GM18867 (cell line): ENCODE measurements at regions not wholly inside any gene's neighbourhood (a gene's known extent, or its start where the extent isn't known, plus 50 kb on each side); places are given as distances from the start of the nearest gene placed in this dataset.
A peak's percentile ranks its signal among the peaks of the same experiment; 100 is the strongest.
"Not testable (repeated sequence)": the region's sequence is repeated elsewhere in the genome, so short reads cannot be mapped to it uniquely, and the experiment has no call there.

Experiments used
- ATAC-seq: cut with Tn5 transposase; IDR thresholded peaks from one replicate; pipeline ENCODE4 v1.9.1; 2021; ENCODE audit warnings: mild to moderate bottlenecking, moderate library complexity; ENCODE audit not compliant: unreplicated experiment

DNA sequence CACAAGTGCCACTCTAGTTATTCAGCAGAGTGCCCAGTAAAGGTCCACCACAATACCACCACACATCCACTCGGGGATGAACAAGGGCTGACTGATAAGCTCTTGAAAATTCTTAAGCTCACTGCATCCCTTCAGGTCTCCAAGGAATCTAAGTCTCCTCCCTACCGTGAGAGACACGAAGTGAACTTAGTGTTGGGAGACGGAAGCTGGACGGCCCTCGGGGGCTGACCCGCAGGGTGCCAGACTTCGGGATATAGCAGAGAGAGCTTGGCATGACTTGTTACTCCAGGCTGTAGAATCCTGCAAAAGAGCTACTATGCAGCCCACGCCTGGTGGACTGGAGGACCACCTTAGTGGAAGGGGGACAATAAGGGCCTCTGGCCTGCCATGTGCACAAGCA, 75.1 kb downstream of the LYZL1 start:
- ATAC-seq, result not testable (repeated sequence)

DNA sequence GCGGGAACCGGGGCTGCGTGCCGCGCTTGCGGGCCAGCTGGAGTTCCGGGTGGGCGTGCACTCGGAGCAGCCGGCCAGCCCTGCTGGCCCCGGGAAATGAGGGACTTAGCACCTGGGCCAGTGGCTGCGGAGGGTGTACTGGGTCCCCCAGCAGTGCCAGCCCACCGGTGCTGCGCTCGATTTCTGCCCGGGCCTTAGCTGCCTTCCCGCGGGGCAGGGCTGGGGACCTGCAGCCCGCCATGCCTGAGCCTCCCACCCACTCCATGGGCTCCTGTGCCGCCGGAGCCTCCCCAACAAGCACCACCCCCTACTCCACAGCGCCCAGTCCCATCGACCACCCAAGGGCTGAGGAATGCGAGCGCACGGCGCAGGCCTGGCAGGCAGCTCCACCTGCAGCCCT, 77.3 kb downstream of the LYZL1 start:
- ATAC-seq, result not testable (repeated sequence)

GRCh38 chr10:29369419-29369818, 80.5 kb downstream of the LYZL1 start:
- no peak for ATAC-seq

DNA sequence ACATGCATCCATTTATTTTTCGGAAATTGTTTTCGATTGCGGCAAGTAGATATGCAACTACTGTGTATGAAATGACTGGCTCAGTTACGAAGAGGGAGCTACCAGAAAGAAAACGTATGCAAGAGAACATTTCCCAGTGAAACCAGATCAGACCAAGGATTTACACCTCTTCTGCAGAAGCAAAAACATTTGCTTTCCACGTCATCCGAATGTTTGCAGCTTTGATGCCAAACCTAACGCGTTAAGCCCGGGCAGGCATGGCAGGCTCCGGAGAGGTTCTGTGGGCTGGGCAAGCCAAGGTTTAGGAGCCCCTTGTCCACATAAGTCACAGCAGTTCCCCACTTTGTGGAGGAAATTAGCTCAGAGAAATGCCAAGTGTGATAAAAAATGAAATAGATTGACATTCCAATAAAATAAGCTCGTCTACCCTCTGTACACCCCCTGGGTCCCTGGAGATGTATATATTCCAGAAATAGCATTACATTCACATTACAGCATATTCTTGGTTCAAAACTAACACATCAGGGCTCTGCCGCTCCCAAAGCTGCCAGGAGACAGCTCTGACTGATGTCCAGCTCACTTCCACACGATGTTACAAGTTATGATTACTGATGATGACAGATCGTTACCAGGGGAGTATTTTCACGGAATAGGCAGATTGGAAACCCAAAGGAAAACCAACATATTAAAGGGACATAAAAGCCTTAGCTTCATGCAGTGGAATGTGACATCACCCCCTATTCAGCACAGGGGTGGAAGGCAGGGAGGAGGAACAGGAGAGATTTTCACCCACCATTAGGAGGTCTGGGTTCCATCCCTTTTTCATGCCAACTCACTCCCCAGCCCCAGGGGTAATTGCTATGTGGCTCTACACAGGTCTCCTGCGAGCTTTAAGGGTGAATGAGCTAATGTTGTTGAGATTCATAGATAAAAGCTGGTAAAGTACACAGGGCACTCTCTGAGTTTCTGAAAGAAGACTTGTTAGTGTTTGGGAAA, 81.5 kb downstream of the LYZL1 start:
- no peak for ATAC-seq

- no peak for ATAC-seq
Observed at GRCh38 chr10:29372920-29373319, 84.0 kb downstream of the LYZL1 start.

- ATAC-seq, result no peak
Observed at GRCh38 chr10:29374162-29374561, 85.3 kb downstream of the LYZL1 start.

DNA sequence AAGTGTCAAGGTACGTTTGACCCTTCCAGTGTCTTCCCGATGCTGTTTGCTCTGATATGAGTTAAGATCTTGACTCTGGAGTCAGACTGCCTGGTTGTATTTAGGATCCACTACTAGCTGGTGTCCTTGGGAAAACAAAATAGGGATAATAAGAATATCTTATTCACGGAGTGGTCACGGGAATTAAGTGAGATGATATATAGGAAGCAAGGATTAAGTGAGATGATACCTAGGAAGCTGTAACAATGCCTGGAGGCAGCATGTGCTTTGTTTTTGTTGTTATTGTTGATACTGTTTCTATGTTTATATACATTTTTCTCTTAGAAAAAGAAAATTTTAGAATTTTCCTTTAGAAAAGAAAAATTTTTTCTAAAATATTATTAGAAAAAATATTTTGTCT, 87.0 kb downstream of the LYZL1 start:
- no peak for ATAC-seq

- no peak for ATAC-seq
Observed at GRCh38 chr10:29377333-29377961, 88.6 kb downstream of the LYZL1 start.

DNA sequence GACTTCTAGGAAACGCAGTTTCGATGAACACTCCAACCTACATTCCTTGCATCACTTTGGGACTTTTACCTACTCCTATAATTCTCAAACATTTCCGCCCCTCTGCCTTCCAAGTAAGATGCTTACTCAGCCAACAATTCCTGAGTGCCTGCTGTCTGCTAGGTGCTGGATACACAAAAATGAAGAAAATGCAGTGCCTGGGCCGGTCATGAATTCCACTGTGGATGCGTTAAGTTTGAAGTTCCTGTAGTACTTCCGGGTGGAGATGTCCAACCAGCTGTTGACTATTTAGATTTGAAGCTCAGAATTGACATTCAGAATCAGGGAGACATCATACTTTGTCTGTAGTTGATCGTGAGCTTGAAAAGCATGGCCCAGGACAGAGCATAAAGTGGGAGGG, 89.2 kb downstream of the LYZL1 start:
- no peak for ATAC-seq

- ATAC-seq, result peak; percentile 83
Observed at GRCh38 chr10:29379208-29379607, 90.3 kb downstream of the LYZL1 start.

- ATAC-seq, result not testable (repeated sequence)
Observed at GRCh38 chr10:29379777-29380598, 91.1 kb downstream of the LYZL1 start.

DNA sequence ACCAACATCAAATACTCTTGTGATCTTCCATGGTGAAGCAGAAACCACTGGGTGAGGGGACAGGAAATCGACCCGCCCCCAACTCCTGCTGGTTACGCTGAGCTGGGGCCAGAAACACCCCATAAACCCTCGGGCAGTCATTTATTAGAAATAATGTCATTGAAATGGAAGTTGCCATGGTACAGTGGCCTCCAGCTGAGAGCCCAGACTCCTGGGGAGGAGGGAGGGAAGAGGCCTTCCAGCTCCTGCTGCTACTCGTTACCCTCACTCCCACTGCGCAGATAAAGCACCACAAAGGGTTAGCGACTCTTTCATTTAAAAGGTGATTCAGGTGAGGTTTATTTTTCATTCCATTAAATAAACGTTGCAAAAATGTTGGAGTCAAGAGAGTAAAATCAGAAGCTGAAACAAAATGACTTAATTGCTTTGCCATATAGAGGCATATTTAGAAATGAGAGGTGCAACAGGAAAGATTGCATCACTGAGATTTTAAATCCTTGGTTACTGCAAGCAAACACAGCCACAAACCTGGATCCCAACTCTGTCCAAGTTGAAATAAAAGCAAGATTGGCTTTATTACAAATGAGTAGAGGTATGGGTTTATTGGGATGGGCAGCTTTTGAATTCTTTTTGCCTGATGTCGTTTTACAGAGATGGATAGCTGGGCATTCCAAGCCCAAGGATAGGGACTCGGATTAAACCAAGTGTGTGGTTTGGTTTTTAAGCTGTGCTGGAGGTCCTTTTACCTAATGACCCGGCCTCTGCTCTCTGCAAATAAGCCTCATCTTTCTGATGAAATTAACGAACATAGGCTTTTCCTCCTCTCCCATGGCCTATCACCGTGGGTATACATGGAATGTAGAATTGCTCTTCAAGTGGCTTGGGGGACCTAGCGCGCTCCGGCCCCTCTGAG, 92.0 kb downstream of the LYZL1 start:
- not testable (repeated sequence) for ATAC-seq

DNA sequence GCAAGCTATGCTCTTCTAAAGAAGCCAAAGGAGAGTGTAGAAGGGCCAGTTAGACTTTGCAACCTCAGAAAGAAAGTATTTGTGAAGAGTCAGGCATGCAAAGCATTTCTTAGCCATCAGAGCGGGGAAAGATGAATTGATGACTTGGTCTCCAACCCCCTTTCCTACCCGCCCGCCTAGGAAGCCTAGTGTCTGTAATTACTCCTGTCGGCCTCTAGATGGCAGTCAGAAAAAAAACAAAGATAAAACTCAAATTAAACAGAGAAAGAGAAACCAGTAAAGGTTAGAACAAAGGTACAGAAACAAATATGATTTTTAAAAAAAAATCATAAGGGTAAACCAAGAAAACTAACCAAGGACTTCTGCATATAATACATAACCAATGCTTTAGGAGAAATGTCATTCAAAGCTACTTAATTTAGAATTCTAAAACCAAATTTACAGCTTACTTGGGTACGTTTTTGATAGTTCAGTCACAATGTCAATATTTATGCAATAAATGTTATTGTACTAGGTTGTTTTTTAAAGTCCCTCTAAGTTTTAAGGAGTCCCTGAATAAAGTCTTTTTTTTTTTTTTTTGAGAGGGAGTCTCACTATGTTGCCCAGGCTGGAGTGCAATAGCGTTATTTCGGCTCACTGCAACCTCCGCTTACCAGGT, 97.6 kb downstream of the LYZL1 start:
- peak; percentile 72 for ATAC-seq

DNA sequence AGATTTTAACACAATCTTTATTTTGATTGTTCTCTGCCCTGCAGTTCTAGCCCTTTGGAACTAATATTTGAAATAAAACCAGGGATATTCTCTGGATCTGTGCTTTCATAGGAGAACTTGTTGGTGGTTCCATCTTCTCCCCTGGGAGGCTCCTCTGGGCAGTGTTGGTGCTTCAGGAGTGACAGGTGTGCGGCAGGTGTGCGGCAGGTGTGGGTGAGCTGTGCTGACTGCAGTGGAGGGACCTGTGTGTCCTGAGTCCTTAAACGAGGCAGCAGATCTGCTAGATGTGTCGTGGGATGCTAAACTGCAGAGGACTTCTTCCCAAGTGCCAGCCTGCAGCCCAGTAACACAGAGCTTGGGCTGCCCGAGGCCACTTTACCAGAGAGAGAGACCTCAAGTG, 98.4 kb downstream of the LYZL1 start:
- no peak for ATAC-seq

- not testable (repeated sequence) for ATAC-seq
Observed at GRCh38 chr10:29388112-29388511, 99.2 kb downstream of the LYZL1 start.

GRCh38 chr10:29389493-29389892, 100.6 kb downstream of the LYZL1 start:
- no peak for ATAC-seq

GRCh38 chr10:29389935-29390334, 101.1 kb downstream of the LYZL1 start:
- ATAC-seq, result no peak

DNA sequence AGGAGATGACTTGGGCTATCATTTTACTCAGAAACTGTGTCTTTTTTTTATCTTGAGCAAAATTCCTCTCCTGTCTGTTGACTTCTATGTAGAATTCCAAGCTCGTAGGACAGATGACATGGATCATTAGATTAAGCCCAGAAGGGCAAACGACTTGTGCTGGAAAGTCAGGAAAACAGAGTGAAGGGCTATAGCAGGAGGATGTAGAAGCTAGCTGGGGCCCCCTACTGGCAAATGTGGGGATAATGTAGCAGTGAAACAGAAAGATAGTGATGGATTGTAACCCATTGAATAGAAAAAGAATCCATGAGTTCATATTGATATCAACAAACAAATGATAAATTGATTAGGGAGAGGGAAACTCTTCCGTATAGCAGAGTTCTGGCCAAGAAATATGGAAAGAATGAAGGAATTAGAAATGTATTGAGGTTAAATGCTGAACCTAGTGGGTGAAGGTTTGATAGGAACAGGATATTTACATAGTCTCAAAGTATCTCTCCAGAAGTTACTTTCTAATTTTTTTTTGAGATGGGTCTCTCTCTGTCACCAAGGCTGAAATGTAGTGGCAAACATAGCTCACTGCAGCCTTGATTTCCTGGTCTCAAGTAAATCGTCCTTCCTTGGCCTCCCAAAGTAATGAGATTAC, 103.6 kb downstream of the LYZL1 start:
- ATAC-seq, result peak; percentile 70

DNA sequence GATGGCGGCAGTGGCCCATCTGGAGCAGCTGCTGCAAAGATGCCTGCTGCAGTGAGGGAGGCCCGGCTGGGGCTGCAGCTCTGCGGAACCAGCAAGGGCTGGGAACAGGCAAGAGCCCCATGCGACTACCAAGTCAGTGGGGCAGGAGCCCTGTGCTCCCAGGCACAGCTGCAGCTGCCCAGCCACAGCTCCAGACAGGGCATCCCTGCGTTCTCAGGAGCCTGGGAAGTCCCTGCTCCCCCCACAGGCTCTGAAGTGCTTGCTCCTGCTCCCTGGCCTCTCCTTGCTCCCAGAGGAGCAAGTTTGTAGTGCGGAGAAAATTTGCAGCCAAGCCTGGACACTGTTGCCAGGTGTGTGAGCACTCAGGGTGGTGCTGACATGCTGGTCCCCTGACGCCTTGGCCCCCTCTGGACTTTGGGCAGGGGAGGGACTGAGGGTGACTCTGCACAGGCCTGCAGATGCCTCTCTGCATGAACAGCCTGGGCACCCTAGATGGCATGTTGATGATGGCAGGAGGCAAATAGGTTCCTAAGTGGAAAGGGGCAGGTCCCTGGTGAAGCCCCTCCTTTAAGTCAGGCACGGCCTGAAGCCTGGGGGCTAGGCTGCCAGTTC, 105.6 kb downstream of the LYZL1 start:
- ATAC-seq, result no peak
